Subcutaneous abdominal adipose tissue (tissue), 5 donors: ENCODE measurements at regions not wholly inside any gene's neighbourhood (a gene's known extent, or its start where the extent isn't known, plus 50 kb on each side); places are given as distances from the start of the nearest gene placed in this dataset.

ENCODE experiments used
- H3K27ac ChIP-seq: one replicate; pipeline ENCODE4 v1.7.0; 2013; ENCODE audit warnings: low read depth, mild to moderate bottlenecking, inconsistent platforms, low read length, moderate library complexity
- H3K27me3 ChIP-seq, 5 donors: one replicate each; pipeline ENCODE4 v1.7.0; 2013; ENCODE audit warnings: low read length in 5 of 5, inconsistent platforms in 1 of 5; ENCODE audit not compliant: control insufficient read depth in 5 of 5, insufficient read depth in 4 of 5
- H3K36me3 ChIP-seq, 5 donors: one replicate each; pipeline ENCODE4 v1.7.0; 2013; ENCODE audit warnings: low read length in 5 of 5; ENCODE audit not compliant: control insufficient read depth in 5 of 5, insufficient read depth in 5 of 5
- H3K4me1 ChIP-seq, 5 donors: one replicate each; pipeline ENCODE4 v1.7.0; 2013; ENCODE audit warnings: low read length in 5 of 5, mild to moderate bottlenecking in 3 of 5, moderate library complexity in 1 of 5; ENCODE audit not compliant: control insufficient read depth in 5 of 5, insufficient read depth in 5 of 5
- H3K4me3 ChIP-seq, 5 donors: one replicate each; pipeline ENCODE4 v1.7.0; 2013; ENCODE audit warnings: low read length in 5 of 5, low read depth in 1 of 5
- H3K9ac ChIP-seq, 5 donors: one replicate each; pipeline ENCODE4 v1.7.0; 2013; ENCODE audit warnings: low read length in 5 of 5, mild to moderate bottlenecking in 4 of 5, moderate library complexity in 3 of 5
- H3K9me3 ChIP-seq, 5 donors: one replicate each; pipeline ENCODE4 v1.7.0; 2013; ENCODE audit warnings: low read length in 5 of 5; ENCODE audit not compliant: control insufficient read depth in 5 of 5
- donor health status: healthy.
- donor health status: healthy.
- donor health status: healthy.
- donor health status: healthy.
- donor health status: healthy.

DNA sequence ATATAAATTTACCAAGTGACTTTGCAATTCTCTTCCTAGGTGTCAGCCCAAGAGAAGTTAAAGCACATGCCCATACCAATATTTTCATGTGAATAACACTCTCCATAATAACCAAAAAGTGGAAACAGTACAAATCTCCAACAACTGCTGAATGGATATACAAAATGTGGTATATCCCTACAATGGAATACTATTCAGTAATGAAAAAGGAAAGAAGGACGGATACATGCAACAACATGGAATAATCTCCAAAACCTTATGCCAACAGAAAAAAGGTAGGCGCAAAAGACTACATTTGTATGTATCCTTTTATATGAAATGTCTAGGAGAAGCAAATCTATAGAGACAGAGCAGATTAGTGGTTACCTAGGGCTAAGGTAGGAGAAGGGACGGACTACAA is 487.7 kb upstream of the ID4 start:
- H3K9me3 ChIP-seq, result peaks cover 0 to 16% (median 6%) of the 10 kb centered on the region in 5 donors
- H3K36me3 ChIP-seq, result no peaks in the 10 kb centered on the region
- no peak overlapping the region for H3K9ac ChIP-seq
- H3K4me1 ChIP-seq, result no peaks in the 10 kb centered on the region
- no peak overlapping the region for H3K4me3 ChIP-seq
- H3K27ac ChIP-seq, result no peak overlapping the region
- no peaks in the 10 kb centered on the region for H3K27me3 ChIP-seq

DNA sequence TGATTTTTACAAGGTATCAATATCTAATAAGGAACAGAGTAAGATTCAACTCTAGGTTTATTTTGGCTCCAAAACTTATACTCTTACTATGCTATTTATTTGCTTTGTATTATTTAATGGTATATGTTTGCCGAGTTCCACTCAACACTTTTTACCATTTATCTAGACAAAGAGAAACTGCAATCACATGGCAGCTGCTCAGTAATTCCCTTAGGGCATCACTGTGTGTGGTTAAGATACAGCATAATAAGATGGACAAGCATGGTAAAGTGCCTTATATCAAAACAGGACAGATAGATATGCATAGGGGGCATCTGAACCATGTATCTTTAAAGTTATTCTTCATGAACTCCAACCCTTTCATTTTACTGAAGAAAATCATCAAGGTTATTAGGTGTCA is 483.0 kb upstream of the ID4 start:
- Histone ChIP-seq H3K4me3 (no peak overlapping the region), H3K9me3 (peaks cover 0 to 9% (median 6%) of the 10 kb centered on the region in 5 donors), H3K27me3 (no peaks in the 10 kb centered on the region)

DNA sequence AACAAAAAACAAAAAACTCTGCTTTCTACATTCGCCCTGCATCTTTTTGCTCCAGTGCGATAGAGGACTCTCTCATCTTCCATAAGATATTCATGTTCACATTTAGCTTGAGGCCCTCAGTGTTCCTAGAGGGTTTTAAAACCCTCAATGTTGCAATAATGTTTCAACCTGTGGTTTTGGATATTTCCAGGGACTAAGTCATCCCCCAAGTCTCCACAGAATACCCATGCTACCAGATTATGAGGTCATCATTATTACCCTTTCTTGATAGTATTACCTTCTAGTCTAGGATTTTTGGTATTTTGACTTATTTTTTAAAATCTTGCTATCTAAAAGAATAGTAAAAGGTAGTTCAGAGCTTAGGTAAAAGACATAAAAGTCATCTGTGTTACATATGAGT is 480.5 kb upstream of the ID4 start:
- H3K27ac ChIP-seq, result no peak overlapping the region
- no peaks in the 10 kb centered on the region for H3K4me1 ChIP-seq
- no peak overlapping the region for H3K4me3 ChIP-seq
- H3K36me3 ChIP-seq, result no peaks in the 10 kb centered on the region
- H3K9ac ChIP-seq, result no peak overlapping the region
- H3K27me3 ChIP-seq, result no peaks in the 10 kb centered on the region
- H3K9me3 ChIP-seq, result no peaks in the 10 kb centered on the region

More for the DNA sequence above, 483.0 kb upstream of the ID4 start:
- Histone ChIP-seq H3K9ac (no peak overlapping the region), H3K36me3 (no peaks in the 10 kb centered on the region), H3K4me1 (no peaks in the 10 kb centered on the region), H3K27ac (no peak overlapping the region)

DNA sequence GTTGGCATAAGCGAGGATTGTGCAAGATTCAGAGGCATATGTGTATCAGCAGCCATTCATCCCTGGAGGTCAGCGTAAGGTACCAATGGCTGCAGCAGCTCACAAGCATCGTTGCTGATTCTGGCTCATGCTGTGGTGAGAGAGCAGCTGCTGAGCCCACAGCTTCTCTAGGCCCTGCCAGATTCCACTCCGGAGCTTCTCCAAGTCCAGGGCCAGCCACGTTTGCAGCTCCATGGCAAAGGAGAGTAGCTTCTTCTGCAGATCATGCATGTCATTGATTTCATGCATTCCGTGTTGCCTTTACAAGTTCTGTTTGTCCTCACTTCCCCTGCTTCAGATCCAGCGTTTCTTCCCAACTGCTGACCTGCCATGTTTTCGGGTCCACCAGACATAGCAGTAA is 474.8 kb upstream of the ID4 start:
- peaks cover 0 to 3% (median 0%) of the 10 kb centered on the region in 5 donors for H3K9me3 ChIP-seq
- no peak overlapping the region for H3K9ac ChIP-seq
- no peaks in the 10 kb centered on the region for H3K4me1 ChIP-seq
- no peak overlapping the region for H3K27ac ChIP-seq
- H3K27me3 ChIP-seq, result no peaks in the 10 kb centered on the region
- no peak overlapping the region for H3K4me3 ChIP-seq
- H3K36me3 ChIP-seq, result no peaks in the 10 kb centered on the region

DNA sequence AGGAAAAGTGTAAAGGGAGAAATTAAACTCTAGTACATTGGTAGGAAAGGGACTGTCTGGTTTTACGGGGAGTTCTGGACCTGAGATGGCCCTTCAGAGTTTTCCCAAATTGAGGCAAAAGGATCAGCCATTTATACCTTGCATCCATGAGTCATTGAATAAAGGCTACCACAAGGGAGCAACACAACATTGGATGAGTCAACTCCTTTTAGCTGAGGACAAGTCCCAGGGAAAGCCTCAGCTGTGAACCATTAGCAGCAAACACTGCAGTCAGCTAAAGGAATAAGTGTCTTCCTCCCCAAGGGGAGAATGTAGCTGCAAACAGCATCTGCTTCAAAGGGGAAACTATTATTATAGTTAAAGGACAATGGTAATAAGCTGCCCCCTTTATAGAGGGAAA is 468.7 kb upstream of the ID4 start:
- Histone ChIP-seq H3K27ac (no peak overlapping the region), H3K36me3 (no peaks in the 10 kb centered on the region), H3K9me3 (peaks cover 0 to 4% (median 0%) of the 10 kb centered on the region in 5 donors), H3K4me3 (no peak overlapping the region), H3K9ac (no peak overlapping the region), H3K4me1 (no peaks in the 10 kb centered on the region), H3K27me3 (no peaks in the 10 kb centered on the region)

DNA sequence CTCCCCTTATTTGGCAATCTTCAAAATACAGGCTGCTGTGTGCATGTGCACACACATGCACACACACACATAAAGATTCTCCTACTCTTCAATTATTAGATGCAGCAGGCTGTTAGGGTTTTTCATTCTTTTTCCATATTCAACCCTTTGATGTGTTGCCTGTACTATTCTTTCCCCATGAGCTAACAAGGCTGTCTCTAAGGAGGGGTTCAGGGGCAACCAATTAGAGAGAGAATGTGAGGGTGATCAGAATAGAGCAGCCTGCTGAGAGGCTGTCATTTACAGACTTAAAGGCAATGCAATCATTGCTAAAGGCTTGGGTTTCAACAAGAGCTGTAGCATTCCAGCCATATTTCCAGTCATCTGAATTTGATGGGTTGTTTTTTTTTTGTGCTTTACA is 467.4 kb upstream of the ID4 start:
- Histone ChIP-seq H3K36me3 (no peaks in the 10 kb centered on the region), H3K27me3 (no peaks in the 10 kb centered on the region), H3K9me3 (peaks cover 0 to 4% (median 0%) of the 10 kb centered on the region in 5 donors), H3K9ac (no peak overlapping the region), H3K4me1 (no peaks in the 10 kb centered on the region), H3K4me3 (no peak overlapping the region), H3K27ac (no peak overlapping the region)

DNA sequence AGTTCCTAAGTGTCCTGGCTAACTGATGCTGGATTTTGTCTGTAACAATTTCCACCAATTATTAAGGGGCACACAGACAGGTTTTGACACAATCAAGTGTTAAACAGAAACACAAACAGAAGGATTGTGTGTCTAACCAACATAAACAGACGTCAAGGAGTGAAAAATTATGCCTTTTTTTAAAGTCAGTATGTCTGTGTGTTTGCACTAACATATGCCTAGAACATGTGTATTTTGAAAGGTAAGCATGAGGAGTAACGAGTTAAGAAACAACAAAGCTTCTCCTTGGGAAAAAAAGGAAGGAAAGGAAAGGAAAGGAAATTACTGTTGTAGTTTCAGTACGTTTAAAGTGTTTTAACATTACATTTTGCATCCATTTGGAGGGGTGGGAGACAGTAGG is 466.3 kb upstream of the ID4 start:
- peaks cover 0 to 4% (median 0%) of the 10 kb centered on the region in 5 donors for H3K9me3 ChIP-seq
- H3K36me3 ChIP-seq, result no peaks in the 10 kb centered on the region
- no peak overlapping the region for H3K9ac ChIP-seq
- H3K4me1 ChIP-seq, result no peaks in the 10 kb centered on the region
- H3K4me3 ChIP-seq, result no peak overlapping the region
- H3K27ac ChIP-seq, result no peak overlapping the region
- H3K27me3 ChIP-seq, result no peaks in the 10 kb centered on the region

DNA sequence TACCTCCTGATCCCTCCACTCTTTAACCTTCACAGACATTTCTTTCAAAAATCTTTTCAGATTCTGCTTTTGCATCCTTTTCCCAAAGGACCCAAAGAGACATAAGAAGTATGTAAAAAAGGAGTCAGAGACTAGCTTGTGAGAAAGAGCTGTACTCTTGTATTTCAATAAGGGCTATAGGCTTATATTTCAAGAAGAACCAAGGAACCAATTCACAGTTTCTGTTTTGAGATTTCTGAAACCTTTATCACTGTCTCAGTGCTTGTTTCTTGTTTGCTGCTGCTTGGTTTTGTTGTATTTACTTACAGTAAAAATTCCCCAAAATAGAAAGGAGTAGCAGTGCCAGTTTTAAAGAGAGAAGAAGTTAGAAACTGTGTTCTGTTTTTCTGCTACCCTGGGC is 461.6 kb upstream of the ID4 start:
- no peaks in the 10 kb centered on the region for H3K27me3 ChIP-seq
- H3K4me1 ChIP-seq, result no peaks in the 10 kb centered on the region
- H3K4me3 ChIP-seq, result no peak overlapping the region
- no peak overlapping the region for H3K27ac ChIP-seq
- no peaks in the 10 kb centered on the region for H3K9me3 ChIP-seq
- no peaks in the 10 kb centered on the region for H3K36me3 ChIP-seq
- H3K9ac ChIP-seq, result no peak overlapping the region

DNA sequence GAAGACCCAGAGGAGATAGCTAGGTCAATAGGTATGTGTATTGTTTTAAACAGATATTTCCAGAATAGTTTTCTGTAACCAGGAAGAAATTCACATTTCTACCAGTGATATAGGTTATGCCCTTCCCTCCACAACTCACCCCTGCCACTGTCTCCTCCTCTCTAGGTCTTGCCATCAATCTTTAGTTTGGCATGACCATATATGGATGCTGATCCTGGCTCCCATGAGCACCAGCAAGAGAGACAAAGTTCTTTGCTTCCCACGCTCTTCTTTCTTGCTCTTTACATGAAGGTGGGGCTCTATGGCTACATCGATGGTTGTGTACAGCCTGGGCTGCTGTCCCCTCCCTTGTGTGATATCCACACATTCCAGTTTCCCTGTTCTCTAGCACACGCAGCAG is 459.4 kb upstream of the ID4 start:
- no peaks in the 10 kb centered on the region for H3K9me3 ChIP-seq
- H3K4me3 ChIP-seq, result no peak overlapping the region
- no peak overlapping the region for H3K9ac ChIP-seq

DNA sequence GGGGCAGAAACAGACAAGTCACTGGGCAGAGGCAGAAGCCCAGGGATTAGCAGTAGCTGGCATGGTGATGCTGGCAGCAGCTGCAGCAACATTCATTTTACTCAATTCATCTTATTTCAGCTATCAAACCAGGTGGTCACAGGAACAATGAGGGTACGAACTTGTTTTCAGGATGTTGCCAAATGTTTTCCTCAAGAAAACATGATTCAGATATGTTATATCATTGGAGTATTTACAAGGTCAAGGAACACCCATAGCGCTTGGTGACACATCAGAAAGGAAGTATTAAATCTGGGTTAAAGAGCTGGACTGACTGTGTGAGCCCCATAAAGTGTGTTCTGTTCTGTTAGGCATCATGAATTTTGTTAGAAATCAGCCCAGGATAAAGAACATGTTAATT is 456.9 kb upstream of the ID4 start:
- no peak overlapping the region for H3K9ac ChIP-seq
- H3K27me3 ChIP-seq, result no peaks in the 10 kb centered on the region
- peaks cover 0 to 2% (median 0%) of the 10 kb centered on the region in 5 donors for H3K9me3 ChIP-seq
- no peak overlapping the region for H3K4me3 ChIP-seq
- H3K36me3 ChIP-seq, result no peaks in the 10 kb centered on the region
- no peaks in the 10 kb centered on the region for H3K4me1 ChIP-seq
- H3K27ac ChIP-seq, result no peak overlapping the region

More for the DNA sequence above, 459.4 kb upstream of the ID4 start:
- H3K4me1 ChIP-seq, result no peaks in the 10 kb centered on the region
- H3K27ac ChIP-seq, result no peak overlapping the region
- no peaks in the 10 kb centered on the region for H3K27me3 ChIP-seq
- H3K36me3 ChIP-seq, result no peaks in the 10 kb centered on the region

DNA sequence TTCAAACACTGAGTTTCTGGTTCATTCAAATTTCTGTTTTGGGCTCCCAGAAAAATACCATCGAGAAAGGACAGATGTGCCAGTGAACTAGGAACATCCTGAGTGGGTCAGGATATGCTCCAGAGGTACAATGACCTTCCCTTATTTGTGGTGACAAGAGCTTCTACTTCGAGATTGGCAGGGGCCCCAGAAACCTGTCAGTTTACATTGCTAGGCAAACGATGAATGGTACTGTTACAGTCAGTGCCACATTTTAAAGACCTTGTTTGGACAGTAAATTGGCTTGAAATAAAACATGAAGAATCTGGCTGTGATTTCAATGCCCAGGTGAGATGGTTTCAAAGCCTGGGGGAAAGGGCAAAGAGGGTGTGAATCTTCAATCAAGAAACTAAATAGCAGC is 454.5 kb upstream of the ID4 start:
- H3K27ac ChIP-seq, result no peak overlapping the region
- no peaks in the 10 kb centered on the region for H3K36me3 ChIP-seq
- H3K4me3 ChIP-seq, result no peak overlapping the region
- no peak overlapping the region for H3K9ac ChIP-seq
- H3K9me3 ChIP-seq, result peaks cover 0 to 2% (median 0%) of the 10 kb centered on the region in 5 donors
- H3K4me1 ChIP-seq, result no peaks in the 10 kb centered on the region
- no peaks in the 10 kb centered on the region for H3K27me3 ChIP-seq
